Stimulated activated CD4-positive, alpha-beta T cell treated with anti-CD3 and anti-CD28 coated beads, Interleukin-15, amount 100 ng/mL, for 1 hour (primary cell): ENCODE measurements at regions not wholly inside any gene's neighbourhood (a gene's known extent, or its start where the extent isn't known, plus 50 kb on each side); places are given as distances from the start of the nearest gene placed in this dataset.

Experiments
- DNase-seq, 2 donors: peaks; one replicate each; pipeline ENCODE4 v3.0.0-alpha.2; 2020; ENCODE audit warnings: low read depth in 1 of 2, low spot score in 1 of 2

- no peak for DNase-seq
These were observed 270.7 kb downstream of the HRH4 start for GRCh38 chr18:24731158-24731557.

GRCh38 chr18:24731981-24732380, 271.5 kb downstream of the HRH4 start:
- no peak for DNase-seq

GRCh38 chr18:24734058-24734457, 273.6 kb downstream of the HRH4 start:
- no peak for DNase-seq

GRCh38 chr18:24735624-24736231, 275.3 kb downstream of the HRH4 start:
- DNase-seq = no peak

GRCh38 chr18:24736662-24737330, 276.4 kb downstream of the HRH4 start:
- DNase-seq = no peak

GRCh38 chr18:24740829-24741228, 280.4 kb downstream of the HRH4 start:
- no peak for DNase-seq

- no peak for DNase-seq
These were observed 280.9 kb downstream of the HRH4 start for GRCh38 chr18:24741321-24741720.

- DNase-seq = no peak
These were observed 281.7 kb downstream of the HRH4 start for GRCh38 chr18:24741965-24742724.

GRCh38 chr18:24754583-24755253, 294.3 kb downstream of the HRH4 start:
- DNase-seq = no peak

GRCh38 chr18:24756385-24756784, 295.9 kb downstream of the HRH4 start:
- no peak for DNase-seq

GRCh38 chr18:24757134-24757533, 296.7 kb downstream of the HRH4 start:
- no peak for DNase-seq

GRCh38 chr18:24761765-24762164, 301.3 kb downstream of the HRH4 start:
- no peak for DNase-seq

GRCh38 chr18:24762511-24762910, 302.1 kb downstream of the HRH4 start:
- DNase-seq = no peak

GRCh38 chr18:24763765-24764513, 303.5 kb downstream of the HRH4 start:
- DNase-seq = no peak

GRCh38 chr18:24764766-24765165, 304.3 kb downstream of the HRH4 start:
- DNase-seq = no peak

GRCh38 chr18:24766376-24766775, 305.9 kb downstream of the HRH4 start:
- DNase-seq = no peak

- no peak for DNase-seq
These were observed 310.0 kb downstream of the HRH4 start for GRCh38 chr18:24770311-24771024.

- DNase-seq = no peak
These were observed 310.9 kb downstream of the HRH4 start for GRCh38 chr18:24771300-24771699.

- no peak for DNase-seq
These were observed 312.7 kb downstream of the HRH4 start for GRCh38 chr18:24773101-24773500.

GRCh38 chr18:24776019-24776418, 315.6 kb downstream of the HRH4 start:
- no peak for DNase-seq
